Body of pancreas (tissue), 4 donors: ENCODE measurements at regions not wholly inside any gene's neighbourhood (a gene's known extent, or its start where the extent isn't known, plus 50 kb on each side); places are given as distances from the start of the nearest gene placed in this dataset.

ENCODE experiments used
- CTCF ChIP-seq, 7 experiments: fragments of 450-650 bp in 4 of 7; fragments of 200-600 bp in 3 of 7; sonication (generic) in 3 of 7; IDR thresholded peaks; one replicate each; pipeline ENCODE4 v1.5.1; 2016 to 2019; ENCODE audit warnings: antibody characterized with exemption in 7 of 7
- POLR2A ChIP-seq, 3 donors: fragments of 450-650 bp; IDR thresholded peaks; one replicate each; pipeline ENCODE4 v1.6.1; 2016; ENCODE audit warnings: antibody characterized with exemption in 3 of 3, mild to moderate bottlenecking in 2 of 3

GRCh38 chr2:78065366-78065765 is 543.2 kb upstream of the LRRTM4 start:
- no peak for TF ChIP-seq CTCF (IDR thresholded peaks at IDR 0.05)
- no peak for TF ChIP-seq POLR2A (IDR thresholded peaks at IDR 0.05)
